DND-41 (cell line): ENCODE measurements at regions not wholly inside any gene's neighbourhood (a gene's known extent, or its start where the extent isn't known, plus 50 kb on each side); places are given as distances from the start of the nearest gene placed in this dataset.

Experiments used
- EZH2 ChIP-seq: IDR thresholded peaks from 3 replicates; pipeline ENCODE4 v1.6.1; 2012; ENCODE audit warnings: borderline replicate concordance, low read depth, mild to moderate bottlenecking, moderate library complexity, low read length, inconsistent platforms; ENCODE audit not compliant: severe bottlenecking
- TF ChIP-seq, protein P1 (sequence below): IDR thresholded peaks from 2 replicates; pipeline ENCODE4 v1.5.1; 2012; ENCODE audit warnings: borderline replicate concordance, low read length, moderate library complexity, mild to moderate bottlenecking; ENCODE audit not compliant: poor library complexity, severe bottlenecking; ENCODE audit errors: extremely low read depth

DNA sequence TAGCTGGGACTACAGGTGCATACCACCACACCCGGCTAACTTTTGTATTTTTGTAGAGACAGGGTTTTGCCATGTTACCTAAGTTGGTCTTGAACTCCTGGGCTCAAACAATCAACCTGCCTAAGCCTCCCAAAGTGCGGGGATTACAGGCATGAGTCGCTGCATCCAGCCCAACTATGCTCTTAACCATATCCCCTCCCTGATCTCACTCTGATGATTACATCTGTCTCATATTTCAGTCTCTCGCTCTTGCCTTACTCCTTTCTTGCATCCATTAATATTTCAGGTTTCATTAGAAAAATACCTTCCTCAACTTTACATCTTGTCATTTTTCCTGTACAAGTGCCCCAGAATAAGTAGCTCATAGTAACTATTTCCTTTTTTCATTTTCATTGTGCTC lies 61.0 kb upstream of the BASP1 start:
- TF ChIP-seq, protein P1, sequence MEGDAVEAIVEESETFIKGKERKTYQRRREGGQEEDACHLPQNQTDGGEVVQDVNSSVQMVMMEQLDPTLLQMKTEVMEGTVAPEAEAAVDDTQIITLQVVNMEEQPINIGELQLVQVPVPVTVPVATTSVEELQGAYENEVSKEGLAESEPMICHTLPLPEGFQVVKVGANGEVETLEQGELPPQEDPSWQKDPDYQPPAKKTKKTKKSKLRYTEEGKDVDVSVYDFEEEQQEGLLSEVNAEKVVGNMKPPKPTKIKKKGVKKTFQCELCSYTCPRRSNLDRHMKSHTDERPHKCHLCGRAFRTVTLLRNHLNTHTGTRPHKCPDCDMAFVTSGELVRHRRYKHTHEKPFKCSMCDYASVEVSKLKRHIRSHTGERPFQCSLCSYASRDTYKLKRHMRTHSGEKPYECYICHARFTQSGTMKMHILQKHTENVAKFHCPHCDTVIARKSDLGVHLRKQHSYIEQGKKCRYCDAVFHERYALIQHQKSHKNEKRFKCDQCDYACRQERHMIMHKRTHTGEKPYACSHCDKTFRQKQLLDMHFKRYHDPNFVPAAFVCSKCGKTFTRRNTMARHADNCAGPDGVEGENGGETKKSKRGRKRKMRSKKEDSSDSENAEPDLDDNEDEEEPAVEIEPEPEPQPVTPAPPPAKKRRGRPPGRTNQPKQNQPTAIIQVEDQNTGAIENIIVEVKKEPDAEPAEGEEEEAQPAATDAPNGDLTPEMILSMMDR, result no peak
- TF ChIP-seq EZH2, result no peak
